ENCODE measurements at regions not wholly inside any gene's neighbourhood (a gene's known extent, or its start where the extent isn't known, plus 50 kb on each side); places are given as distances from the start of the nearest gene placed in this dataset.

DNA sequence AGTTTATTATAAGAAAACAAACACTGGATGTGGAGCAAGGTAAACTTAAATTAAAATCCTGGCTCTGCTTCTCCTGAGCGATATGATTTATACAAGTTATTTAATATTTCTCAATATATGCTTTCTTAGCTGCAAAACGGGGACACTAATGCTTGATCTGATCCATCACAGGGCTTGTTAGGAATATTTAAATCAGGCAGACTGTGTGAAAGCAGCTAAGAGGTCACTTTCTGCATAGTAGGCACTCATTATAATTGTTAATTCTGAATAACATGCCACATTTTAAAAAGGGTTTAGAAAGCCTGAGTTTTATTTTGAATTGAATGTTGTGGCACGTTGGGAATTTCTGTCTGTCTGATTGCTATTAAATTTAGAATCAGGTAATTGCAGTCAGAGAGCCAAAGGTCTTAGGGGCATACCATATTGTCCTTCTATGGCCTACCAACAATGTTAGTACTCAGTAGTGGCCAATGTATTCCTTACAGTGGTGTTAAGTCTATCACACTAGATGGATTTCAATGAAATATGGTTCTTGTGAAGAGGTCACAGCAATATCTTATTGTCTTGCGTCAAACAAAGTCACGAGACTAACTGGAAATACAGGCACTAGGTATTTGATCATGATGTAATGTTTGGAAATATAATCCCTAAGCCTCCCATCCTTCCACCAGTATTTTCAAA lies 890.0 kb upstream of the CDH8 start:
- no peak for DNase-seq

DNA sequence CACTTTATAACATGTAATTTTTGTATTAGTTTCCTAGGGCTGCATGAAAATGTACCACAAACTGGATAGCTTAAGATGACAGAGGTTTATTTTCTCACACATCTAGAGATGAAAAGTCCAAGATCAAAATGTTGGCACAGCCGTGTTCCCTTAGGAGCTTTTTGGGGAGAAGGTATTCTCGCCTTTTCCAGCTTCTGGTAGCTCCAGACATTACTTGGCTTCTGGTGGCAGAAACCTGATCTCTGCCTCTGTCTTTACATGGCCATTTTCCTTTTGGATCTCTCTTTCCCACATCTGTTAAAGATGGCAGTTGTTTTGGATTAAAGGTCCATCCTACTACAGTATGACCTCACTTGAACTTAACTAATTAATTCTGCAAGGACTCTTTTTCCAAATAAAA lies 885.7 kb upstream of the CDH8 start:
- DNase-seq: no peak

DNA sequence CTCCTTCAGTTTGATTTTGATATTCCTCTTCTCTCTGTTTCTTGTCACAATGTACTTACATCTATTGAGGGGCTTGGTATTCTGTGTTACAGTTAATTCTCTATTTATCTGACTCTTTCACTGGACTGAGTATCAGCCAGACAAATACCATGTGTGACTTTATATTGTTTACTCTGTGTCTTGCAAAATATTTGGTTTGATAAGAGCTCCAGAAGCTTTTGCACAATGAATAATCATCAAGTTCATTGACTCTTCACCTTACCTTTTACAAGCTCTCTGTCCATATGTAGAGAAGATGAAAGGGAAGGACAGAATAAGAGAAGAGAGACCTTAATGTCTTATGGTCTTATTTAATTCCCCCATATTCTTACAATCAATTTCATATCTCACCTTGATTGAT lies 877.7 kb upstream of the CDH8 start:
- DNase-seq: no peak

DNA sequence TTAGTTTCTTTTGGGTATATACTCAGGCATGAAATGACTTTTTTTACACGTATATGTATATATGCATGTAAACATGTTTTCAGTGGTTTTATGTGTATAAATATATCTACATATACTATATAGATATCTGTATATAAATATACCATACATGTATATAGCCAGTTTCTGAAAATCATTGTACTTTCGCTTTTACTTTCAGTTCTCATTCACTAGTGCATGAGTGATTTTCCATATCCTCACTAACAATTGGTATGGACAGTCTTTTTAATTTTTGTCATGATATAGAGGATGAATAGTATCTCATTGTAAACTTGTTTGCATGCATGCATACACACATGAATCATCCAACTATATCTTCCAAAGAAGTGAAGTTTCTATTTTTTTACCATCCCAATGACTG lies 877.1 kb upstream of the CDH8 start:
- no peak for DNase-seq

DNA sequence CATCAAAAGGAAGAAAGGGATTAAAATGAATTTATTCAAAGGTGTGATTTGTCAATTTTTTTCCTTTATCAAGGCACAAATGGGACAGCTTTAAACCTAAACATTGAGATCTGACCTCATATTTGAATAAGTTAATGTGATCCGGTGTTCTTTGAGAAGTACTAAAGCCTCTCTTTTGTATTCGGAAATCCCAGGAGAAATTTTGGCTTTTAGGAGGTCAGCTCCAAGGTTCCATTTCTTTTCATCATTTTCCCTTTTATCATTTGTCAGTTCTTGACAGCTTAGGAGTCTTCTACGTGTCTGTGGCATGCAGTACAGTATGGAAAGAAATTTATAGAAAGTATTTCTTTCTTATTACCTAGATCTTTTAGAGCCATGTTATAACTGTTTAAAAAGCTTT lies 873.4 kb upstream of the CDH8 start:
- no peak for DNase-seq

DNA sequence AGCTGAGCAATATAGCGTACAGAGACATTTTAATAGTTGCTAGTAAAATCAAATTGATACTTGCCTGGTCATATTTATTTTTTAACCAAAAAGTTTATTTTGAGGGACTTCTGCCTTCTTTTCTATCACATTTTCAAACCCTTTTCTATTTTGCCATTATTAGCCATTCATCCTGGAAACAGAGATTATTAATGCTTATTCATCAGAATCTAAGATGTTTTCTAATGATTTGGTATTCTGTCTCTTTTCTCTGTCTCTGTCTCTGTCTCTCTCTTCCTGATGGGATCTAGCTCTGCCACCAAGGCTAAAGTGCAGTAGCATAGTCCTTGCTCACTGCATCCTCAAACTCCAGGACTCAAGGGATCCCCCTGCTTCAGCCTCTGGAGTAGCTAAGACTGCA lies 871.3 kb upstream of the CDH8 start:
- no peak for DNase-seq

DNA sequence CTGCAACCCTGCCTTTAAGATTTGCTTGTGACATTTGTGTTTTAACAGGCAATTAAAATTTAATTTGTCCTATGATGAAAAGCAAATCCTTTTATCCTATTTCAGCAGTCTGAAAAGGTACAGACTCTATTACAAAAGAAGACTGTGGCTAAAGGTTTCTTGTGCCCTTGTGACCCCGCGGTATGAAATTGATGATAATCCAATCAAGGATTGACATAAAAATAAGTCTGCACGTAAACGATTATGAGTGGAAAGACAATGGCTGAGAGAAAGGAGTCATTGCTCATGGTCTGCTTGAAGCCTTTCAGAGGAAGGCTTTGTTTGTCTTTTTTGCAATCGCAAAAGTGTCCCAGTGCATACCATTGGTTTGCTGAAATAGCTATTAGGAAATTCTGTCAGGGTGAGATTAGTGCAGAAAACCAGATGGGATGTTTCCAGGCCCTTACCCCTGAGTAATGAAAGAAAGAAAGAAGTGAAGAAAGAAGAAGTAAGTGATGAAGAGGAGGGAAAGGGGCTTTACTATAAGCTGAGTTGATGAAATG lies 867.8 kb upstream of the CDH8 start:
- no peak for DNase-seq

DNA sequence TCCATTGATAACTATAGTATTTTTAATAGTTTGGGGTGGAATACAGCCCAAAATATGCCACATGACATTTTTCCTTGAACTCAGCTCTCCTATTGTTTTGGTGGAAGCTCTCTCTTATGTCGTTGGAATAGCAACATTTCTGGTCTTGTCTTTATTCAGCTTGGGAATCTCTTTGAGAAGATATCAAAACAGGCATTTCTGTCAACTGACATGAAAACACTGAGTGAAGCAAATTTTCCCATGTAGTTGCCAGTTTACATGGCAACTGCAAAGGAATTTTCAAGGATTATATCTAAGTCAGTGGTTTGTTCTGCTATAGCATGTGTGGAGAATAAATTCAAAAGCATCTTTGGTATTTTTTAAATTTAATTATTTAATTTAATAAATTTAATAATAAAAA lies 863.5 kb upstream of the CDH8 start:
- no peak for DNase-seq

DNA sequence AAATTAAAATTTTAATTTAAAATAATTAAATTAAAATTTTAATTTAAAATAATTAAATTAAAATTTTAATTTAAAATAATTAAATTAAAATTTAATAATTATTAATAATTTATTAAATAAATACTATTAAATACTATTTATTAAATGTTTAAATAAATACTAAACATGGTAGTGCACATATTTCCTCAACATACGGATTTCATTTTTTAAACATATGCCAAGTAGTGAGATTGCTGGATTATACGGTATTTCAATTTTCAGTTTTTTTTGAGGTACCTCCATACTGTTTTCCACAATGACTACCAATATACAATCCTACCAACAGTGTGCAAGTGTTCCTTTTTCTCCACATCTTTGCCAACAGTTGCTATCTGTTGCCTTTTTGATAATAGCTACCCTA lies 852.9 kb upstream of the CDH8 start:
- DNase-seq: no peak

DNA sequence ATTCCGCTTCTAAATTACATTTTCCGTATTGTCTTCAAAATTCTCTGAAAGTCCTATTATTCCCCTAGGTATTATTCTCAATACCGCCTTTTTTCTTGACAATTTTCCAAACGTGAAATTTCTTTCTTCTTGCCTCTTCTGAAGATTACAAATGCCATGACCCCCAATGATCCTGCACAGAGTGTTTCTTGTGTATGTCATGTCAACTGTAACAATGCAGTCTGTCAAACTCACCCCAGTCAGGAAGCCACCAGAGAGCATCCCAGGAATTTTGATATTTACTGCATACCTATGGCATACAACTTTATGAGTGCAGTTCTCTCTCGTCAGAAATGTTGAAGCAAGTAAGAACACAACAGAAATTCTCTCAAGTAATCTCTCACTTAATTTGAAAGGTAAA lies 847.3 kb upstream of the CDH8 start:
- no peak for DNase-seq

DNA sequence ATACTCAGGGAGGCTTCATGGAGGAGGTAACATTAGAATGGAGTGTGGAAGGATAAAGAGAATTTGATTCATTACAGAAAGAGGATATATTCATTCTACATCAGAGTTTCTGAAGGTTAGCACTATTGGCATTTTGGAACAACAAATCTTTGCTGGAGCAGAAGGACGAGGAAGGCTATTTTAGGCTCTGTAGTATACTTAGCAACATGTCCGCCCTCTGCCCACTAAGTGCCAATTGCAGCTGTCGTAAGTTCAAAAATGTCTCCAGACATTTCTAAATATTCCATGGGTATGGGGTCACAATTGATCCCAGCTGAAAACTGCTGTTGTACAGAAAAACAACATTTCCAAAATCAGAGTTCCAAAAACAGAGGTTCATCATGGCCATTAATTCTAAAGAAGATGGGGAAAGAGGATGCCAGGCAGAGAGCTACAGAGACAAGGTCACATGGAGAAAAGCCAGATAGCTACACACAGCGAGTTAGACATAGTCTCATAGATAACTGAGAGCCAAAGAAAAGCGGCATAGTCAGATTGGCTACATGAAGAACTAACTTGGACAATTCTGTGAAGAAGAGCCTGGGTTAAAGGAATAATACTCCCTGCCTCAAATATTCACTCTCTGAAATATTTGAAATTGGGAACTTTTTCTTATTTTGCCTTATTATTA lies 846.4 kb upstream of the CDH8 start:
- DNase-seq: no peak

DNA sequence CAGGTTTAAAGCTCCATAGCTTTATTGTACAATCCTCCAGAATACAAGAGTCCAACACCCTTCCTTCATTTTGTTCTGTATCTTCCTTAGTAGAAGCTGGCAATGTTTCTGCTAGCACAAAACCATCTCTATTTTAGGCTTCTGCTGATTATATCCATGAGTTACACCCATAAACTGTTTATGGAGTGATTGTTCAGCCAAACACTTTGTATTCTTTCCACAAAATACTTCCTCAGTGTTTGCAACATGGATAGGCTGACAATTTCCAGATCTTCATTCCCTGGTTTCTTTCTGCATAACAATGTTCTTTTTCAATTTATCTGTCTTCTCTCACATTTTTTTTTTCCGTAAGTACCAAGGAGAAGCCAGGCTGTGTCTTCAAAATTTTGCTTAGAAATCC lies 839.9 kb upstream of the CDH8 start:
- no peak for DNase-seq

DNA sequence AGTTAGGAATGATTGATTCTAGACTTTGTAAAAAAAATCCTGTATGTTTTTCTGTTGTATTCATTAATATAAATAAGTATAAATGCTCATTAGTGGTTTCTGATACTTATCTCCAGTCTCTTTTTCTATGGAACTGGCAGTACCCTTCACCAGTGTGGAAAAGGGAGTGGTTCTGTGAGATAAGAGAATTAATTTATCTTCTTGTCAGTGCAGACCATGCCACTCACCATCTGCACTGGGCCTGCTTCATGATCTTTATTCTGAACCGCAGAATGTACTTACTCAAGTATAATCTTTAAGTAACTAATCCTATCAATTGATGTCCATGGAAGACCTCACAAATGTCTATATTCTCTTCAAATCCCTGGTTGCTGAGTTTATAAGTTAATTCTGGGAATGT lies 836.1 kb upstream of the CDH8 start:
- DNase-seq: no peak

DNA sequence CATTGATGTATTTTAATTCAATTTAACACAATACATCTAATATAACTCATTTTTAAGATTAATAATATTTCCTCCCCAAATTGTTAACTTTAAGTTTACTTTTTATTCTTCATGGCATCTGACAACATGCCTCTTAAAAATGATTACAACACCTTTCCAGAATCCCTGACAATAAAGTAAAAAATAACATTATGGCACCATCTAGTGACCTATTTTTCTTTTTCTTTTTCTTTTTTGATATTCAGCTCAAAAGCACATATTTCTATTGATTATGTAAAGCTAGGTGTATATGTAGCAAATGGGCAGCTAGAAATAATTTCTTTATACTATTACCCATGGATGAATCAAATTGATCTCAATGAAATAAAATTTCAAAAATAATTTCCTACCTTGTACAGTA lies 834.3 kb upstream of the CDH8 start:
- no peak for DNase-seq

DNA sequence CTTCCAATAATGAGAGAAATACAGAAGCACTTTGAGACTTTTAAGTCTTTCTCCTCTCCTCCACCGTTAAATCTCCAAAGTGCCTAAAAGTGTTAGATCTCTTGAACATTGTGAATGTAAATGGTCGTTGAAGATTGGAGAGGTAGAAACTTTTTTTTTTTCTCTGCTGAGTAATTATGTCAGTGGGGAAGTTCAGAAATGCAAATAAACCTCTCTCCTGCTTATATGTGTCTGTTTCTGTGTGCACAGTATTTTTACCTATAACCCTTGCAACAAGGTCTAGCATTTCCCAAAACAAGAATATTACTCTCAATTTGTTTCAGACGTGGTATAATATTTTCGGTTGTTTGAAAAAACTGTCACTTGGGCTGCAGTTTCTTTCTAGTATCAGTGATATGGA lies 833.6 kb upstream of the CDH8 start:
- no peak for DNase-seq

DNA sequence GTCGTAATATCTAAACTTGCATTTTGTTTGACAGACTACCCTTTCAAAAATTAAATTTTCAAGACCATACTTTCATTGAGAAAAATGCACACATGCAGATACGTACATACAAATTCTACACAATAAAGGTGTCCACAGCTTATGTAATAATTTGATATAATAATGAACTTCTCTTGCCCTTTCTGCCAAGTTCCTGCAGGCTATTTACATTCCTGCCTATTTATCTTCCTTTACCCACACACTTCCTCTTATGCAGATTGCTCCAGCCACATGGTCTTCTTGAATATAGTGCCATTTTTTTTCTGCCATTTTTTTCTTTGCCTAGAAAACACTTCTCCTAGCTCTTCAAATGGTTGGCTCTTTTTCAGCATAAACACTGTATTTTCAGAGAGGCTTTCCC lies 826.9 kb upstream of the CDH8 start:
- no peak for DNase-seq

DNA sequence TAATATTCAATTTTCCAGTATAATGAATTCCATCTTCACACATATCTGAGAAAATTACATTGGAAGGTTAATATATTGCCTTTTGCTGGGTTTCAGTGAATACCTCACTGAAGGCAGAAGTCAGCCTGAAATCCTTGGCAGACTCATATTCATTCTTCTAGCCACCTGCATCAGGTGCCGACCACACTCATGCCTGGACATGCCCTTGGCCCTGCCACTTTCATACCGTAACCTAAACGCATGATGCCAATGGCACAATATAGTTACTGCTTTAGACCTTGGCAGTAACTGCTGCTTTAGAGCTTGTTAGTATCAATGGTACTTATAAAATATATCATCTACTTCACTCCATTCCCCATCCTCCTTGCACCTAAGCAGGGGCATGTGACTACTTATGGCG lies 817.6 kb upstream of the CDH8 start:
- no peak for DNase-seq

DNA sequence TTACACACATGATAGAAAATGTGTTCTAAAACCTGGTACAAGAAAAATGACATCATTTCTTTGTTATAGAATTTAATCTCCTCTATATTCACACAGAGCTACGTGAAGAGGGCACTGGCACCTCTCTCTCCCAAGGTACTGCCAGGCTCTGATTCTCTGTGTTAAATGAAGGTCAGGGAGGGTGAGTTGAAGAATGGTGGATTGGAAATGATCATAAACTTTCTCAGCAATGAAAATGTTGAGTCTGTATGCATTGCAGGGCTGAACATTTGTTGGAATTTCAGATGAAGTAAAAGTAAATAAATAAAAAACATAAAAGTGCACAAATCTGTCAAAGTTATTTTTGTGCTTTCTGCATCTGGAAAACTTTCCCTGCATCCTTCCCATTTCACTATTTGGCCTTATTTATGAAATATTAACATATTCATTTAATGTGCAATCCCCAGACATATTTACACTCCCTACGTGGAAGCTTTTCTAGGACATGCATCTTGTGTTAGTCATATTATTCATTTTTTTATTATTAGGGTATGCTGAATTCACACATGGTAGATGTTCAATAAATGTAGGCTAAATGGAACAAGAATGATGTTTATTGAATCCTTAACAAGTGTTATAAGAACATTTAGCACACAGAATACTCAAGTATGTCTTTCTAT lies 810.3 kb upstream of the CDH8 start:
- DNase-seq: no peak

DNA sequence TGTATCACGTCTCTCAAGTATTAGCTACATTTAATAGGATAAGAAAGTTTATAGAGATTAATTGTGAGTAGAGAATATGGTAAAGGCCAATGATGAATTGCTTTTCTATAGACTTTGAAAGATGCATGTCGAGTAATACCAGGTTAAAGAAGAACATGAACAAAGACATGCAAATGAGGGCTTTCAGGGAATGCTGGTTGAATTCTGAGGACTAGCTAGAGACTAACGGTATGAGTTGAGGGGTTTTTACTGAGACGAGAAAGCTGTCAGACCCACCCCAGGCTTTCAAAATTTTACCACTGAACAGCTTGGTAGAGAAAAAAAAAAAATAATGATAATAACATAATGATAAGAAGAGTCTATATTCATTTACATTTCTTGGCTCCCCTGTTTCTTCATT lies 796.0 kb upstream of the CDH8 start:
- no peak for DNase-seq

DNA sequence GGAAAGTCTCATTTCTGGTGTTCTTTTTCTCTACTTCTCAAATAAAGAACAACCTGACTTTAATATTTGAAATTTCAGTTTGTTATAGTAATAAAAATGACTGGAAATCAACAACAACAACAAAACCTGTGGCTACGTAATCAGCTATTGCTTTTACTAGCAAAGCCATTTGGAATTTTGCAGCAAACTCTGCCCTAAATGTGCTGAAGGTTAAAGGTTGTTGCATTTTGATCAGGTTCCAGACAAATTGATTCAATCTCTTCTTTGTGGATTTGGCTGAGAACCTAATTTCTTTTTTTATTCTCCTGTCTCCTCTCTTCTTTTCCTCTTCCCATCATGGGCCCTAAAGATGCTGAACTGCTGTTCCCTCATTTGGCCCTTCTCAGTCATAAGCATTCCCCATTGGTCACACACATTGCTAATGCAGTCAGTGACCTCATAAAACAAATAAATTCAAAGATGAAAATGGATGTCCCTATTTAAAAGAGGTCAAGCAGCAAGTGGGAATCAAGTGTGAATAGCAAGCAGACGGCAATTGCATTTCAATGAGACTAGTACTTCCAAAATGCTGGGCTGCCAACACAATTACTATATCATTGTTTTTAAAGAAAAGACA lies 795.1 kb upstream of the CDH8 start:
- no peak for DNase-seq

DNA sequence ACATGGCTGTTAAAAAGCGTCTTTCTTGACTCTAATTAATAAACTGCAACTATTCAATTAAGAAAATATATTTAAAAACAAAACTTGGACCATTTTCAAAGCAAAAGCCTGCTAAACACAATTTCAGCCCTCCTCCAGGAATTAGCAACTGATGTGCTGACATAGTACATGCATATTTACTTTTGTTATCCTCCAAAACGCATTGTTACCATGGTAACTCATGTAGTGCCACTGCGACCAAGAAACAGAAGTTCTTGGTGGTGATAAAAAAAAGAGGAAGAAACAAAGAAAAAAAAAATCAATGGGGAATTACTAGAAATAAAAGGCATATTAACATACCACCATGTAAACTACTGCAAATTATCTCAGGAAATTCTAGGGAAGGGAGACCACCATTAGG lies 793.4 kb upstream of the CDH8 start:
- DNase-seq: peak; percentile 37

DNA sequence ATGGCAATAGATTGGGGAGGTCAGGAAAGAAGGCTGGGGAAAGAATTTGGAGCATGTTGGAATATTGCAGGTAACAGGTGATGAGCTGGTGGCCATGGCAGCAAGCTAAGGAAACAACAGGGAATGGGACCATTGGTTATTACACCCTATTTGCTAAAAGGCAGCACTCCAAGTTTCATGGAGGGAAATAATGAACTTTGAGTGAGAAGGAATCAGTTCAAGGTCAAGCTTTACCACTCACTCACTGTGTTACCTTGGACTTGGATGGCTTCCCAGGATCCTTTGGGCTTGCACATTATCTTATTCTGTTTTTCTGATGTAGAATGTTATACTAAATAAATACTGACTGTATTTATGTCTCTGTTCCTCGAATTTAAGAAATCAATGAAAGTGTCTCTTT lies 792.8 kb upstream of the CDH8 start:
- no peak for DNase-seq

DNA sequence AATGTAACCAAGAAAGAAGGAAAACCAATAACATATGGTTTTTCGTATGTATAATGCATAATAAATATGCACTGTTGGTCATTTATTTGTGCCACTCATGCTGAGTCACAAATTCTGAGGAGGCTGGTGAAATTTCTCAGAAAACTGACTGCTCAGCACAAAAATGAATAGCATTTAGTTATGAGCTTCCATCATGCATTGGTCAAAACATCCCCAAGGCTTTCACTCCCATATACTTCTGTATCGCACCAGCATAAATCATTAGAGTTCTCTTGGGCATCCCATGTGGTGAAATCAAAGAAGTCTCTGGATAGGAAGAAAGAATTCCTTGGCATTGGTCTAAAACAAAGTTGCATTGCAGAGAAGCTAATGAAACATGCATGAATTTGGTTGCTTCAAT lies 785.6 kb upstream of the CDH8 start:
- DNase-seq: no peak

DNA sequence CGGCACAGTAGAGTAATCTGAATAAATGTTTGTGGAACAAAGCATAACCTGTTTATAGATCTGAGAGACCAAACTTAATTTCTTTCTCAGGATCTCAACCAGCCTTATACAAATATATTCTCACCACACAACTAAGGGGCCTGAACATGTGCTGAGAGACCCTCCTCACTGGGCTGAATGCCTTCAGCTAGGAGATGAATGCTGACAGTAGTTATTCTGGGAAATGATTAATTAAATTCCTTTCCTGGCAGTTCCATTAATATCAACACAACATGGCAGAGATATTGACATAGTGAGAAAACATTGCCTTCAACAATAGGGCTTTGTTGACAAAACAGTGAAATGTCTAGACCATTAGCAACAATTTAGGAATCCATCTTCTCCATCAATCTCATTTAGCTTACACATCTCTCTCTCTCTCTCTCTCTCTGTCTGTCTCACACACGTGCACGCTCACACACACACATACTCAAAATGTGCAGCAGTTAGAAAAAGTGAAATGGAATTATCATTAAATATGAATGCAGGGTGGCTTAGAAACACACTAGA lies 780.8 kb upstream of the CDH8 start:
- DNase-seq: no peak

Measured in MV-4-11 (cell line).